SKM-1 (cell line): ENCODE measurements at regions not wholly inside any gene's neighbourhood (a gene's known extent, or its start where the extent isn't known, plus 50 kb on each side); places are given as distances from the start of the nearest gene placed in this dataset.

Experiments
- DNase-seq: peaks from one replicate; lab custom pipeline; 2025; ENCODE audit not compliant: unreplicated experiment; lab: John Stamatoyannopoulos, UW

DNA sequence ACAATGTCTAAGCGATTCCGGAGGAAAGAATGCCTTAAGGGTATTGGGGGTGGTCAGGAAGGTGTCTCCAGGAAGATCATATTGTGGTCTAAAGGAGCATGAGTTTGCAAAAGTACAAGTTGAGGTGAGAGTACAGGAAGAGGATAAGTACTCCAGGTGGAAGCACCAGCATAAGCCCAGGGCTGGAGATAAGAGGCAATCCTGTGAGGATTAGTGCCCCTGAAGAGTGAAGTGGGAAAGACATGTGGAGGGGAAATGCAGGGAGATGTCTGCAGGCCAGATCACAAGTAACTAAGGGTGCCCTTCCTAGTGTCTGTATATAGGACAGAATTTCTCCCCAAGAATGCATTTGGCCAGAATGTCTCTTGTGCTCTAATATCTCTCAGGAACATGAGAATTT is 188.3 kb upstream of the DPT start:
- DNase-seq: no peak

DNA sequence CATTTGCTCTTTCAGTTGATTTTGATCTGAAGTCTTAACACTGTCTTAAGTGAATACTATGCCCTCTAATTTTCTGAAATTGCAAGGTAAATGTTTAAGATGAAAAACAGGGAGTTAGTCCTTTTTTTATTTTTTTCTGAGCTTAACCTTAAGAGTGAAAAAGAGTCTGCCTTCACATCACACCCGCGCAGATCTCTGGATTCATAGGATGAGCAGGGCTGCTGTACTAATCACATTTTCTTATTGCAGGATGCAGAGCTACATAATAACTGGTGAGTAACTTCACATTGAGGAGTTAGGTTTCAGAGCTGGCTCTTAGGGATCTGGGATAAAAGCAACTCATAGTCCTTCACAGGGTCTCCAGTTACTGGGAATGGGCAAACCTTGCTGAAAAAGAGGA is 188.7 kb upstream of the ATP1B1 start:
- no peak for DNase-seq

DNA sequence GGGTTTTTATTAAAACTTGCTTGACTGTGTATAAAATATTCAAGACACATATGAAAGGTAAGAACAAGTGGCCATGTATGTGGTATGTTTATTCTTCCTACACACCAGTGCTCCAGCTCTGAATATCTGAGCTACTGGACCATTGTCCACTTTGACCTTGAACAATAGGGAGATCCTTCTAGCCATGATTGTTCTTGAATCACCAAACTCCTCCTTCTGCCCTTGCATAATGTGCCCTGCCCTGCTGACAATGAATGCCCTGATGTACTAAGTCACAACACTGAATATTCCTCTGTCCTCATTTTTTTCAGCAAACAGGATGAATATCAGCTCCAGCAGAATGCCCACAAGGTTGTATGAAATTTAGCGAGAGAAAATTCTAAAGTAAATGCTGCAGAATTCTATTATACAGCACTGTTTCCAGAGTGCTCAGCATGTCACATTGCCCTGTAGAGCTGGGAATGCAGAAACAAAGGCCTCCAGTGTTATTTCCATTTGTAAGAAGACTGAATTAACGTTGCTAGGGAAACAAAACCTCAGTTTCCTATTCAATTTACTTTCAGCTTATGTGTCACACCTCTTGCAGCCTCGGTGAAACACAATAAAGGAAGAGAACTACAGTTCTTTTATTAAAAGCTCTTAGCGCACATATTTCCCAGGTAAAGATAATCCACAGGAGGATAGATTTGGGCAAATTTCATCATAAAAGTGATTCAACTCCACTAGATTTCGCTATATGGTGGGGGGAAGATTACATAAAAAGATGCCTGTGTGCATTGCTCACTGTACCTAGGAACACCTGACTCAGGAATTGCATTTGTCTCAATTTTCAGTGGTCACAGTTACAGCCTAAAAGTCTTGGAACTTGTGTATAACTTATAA is 187.4 kb upstream of the ATP1B1 start:
- no peak for DNase-seq

DNA sequence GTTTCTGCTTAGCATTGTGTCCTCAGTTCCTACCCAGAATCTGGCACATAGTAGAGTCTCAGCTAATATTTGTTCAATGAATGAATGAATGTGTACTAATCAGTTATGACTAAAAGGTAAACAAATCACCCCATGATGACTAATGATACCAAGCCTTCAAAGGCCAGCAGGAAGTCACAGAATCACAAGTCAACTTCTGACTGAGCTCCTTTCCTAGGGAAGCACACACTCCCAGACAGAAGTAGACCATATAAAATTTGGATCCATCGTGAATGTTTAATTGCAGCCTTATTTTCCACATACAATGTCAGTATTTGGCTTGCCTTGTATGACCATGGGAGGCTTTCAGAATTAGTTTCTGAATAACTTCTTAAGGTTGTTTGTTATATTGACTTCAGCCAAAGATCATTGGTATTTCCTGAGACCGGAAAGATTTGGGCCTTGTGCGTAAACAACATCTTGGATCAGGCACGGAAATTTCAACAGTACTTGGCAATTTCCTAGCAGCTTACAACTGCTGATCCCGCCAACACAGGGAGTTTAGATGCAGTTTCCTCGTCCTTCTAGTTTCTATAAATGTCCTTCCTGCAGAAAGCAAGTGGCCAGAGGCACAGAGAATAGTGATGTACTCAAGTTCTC is 185.9 kb upstream of the ATP1B1 start:
- DNase-seq: no peak

DNA sequence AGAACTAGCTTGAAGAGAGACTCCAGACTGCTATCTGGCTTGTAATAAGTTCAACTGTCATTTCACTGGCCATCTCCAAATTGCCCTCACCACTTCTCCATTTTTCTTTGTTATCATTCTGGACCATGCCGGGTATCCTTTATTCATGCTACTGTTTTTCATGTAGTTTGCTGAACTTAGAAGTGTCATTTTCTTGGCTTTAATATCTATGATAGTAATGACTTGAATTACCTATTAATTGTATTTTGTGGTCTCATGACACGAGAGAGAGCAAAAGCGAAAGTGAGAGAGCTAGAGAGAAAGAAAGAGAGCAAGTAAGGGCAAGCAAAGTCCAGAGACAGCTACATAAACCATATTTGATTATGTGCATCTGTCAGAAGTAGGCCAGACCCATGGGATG is 184.9 kb upstream of the ATP1B1 start:
- no peak for DNase-seq

DNA sequence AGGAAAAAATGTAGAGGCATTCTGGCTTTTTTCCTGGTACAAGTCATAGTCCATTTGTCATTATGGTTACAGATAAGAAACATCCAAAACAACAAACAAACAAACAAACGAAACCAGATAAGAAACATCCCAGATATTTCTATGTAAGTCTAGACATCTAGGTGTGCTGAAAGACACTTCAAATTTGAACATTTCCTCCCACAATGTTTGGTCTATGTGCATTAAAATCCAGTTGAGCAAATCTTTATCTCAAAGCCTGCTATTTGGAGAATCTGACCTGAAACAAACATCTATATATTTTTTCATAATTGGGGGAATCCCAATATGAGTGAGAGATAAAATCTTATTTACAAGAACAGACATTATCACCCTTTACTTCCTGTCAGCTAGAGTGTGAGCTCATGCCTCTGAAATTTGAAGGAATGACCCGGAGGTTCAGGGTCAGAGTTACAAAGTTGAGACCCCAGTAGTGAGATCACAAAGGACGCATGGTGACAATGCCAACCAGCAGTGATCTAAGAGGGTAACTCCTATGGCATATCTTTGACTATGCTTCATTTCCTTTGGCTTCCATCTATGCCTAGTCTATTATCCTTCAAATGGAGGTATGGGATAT is 182.9 kb upstream of the ATP1B1 start:
- DNase-seq: no peak

DNA sequence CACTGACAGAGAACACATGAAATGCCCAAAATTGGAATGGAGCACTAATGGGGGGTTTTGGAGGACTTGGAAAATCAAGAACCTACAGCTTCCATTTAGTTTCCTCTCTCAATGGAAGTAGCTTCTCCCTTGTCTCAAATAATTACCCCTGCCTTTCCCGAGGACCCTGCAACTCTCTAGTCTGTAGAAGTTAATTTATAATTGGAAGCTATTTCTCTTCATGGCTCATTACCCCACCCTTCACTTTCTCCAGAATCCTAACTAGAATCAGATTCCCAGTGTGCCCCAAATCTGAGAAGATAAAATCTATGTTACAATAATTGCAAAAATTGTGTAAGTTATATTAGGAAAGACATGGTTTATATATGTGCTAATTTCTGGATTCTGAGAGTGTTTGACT is 181.5 kb upstream of the ATP1B1 start:
- no peak for DNase-seq

DNA sequence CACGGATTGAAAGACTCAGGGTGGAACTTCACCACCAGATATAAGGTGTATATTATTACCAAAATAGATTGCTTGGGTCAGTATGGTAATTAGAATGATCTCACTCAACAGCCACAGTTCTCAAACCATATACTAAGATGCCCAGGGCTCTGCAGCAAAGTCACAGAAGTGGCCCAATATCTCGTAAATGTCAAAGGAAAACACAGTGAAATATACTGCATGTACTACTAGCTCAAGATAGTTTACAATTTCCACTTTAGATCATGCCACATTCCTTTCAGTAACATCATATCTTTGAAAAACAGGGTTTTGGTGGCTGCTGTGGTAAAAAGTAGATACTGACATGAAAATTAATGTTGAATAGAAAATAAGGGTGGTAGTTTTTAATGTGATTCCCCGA is 180.3 kb upstream of the ATP1B1 start:
- DNase-seq: no peak

DNA sequence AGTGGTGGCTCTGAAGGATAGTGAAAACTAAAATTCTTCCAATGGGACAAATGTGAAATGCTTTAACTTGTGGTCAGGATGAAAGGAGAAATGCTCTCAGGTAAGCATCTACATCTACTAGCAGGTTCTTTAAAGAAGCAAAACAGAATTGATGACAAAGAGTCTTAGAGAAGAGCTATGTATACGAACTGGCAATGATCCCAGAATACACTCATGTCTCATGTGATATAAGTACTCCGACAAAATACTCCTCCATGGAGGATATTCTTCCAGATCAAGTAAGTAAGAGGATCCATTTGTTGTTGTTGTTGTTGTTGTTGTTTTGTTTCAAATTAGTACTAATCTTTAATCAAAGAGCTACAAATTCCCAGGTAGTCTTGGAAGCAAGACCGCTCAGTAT is 174.0 kb upstream of the ATP1B1 start:
- no peak for DNase-seq

DNA sequence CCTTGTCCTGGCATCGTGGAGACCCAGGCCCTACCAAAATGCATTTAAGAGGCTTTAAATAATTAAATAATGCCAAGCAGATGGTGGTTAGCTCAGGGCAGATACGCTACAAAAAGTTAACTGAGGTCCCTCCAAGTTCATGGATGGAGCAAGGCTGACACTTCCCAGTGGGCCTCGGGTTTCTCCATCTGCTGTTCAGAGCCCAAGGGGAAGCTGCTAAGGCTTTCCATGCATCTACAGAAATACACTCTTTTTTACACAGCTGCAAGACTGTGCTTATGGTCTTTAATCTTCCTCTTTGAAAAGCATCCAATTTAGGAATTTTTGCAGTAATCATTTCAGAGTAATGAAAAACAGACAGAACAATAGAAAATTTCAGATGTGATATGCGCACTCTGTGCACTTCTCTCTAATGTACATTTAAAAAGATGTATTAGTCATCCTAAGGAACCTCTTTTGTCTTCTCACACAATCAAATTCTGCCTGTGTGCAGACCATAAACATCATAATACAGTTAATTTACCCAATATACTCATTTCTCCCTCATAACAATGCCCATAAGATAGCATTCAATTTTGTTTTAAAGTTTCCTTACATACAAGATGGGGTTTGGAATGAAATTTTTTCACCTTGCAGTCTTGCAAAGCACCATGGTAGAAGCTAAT is 173.2 kb upstream of the ATP1B1 start:
- no peak for DNase-seq

DNA sequence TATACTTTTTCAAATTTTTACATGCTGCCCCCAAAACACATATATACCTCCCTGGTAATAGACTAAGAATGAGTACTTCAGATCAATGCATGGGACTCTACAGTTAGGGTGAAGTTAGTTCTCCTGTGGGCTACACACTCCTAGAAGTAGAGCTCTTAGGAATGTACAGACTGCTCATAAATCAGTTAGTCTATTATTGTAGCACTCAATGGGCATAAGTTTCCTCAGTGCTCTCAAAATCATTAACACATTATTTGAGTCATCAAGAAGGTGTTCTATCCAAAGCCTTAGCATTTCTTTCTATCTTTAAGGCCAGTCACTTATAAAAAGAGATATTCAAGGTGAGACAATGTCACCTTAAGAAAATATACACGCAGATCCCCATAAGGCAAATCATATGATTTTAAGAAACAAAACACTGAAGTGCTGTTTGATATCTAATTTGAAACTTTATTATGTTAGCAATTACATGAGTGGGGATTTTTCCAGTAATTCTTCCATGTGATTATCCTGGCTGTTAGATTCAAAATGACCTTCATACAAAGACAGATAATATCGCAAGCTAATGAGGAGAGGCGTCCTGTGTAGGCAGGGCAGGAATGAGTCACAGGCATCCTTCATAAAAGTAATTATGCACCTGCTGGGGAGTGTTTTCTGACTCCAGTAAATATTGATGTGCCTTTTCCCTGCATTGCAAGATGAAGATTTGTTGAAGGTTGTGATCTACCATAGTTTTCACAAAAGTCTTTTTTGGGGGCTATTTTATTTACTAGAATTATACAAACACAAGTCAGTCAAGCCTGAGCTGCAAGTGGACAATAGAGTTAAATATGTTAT is 167.2 kb upstream of the ATP1B1 start:
- no peak for DNase-seq

DNA sequence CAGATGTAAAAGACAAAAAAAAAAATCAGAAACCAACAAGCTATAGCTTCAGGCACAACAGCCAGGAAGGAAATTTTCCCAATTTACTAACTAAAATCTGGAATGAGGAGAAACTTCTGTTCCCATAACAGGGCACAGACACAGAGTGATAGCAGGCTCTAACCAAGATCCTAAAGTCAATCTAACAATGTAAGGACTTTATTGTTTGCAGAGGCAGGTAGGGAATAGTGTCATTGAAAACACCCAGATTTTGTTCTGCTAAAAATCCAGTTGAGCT is 166.6 kb upstream of the ATP1B1 start:
- DNase-seq: no peak

DNA sequence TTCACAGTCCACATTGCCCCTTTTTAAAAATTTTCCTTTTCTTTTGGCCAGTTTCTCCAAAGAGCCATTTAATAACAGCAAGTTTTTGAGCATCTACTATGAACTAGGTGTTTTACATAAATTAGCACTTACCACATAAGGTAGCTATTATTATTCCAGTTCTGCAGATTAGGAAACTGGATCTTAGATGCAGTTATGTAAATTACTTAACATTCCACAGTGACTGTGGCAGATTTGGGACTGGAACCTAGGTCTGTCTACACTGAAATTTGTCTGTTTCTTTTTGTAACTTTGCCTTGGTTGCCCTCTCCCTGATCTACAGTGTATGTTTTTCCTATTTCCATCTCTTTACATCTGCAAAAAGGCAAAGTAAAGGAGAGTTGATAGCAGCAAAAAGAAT is 164.8 kb upstream of the ATP1B1 start:
- no peak for DNase-seq

DNA sequence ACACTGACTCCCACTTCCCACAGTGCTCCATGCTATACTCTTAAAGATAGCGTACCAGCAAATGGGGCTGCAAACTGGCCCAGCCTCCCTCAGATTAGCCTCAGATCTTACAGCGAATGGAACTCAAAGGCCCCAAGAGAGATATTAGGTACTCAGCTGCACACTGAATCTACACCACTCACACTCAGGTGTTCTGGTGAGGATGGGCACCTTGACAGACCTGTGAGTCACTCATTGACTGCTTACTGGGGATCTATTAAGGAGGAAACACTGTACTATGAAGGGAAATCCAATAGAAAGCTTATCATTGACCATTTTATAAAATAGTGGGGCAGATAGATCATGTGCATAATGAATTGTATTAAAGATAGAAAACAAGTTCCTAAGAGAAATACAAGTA is 164.3 kb upstream of the ATP1B1 start:
- DNase-seq: no peak

DNA sequence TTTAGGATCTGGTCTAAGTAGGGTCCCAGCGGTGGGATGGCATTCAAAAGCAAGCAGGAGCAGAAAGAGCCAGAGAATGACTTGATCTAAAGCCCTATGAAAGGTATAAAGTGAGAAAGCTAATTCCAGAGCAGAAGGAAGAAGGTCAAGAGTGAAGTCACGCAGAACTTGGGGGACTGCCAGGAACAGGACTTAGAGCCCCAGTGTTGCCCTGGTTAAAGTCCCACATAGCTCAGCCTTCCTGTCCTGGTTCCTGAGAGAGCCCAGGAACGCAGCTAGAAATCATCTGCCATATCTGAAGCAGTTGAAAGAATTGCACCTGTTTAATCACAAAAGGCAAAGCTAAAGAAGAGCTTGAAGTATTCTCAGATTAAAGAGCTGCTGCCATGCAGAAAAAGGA is 160.6 kb upstream of the ATP1B1 start:
- no peak for DNase-seq

DNA sequence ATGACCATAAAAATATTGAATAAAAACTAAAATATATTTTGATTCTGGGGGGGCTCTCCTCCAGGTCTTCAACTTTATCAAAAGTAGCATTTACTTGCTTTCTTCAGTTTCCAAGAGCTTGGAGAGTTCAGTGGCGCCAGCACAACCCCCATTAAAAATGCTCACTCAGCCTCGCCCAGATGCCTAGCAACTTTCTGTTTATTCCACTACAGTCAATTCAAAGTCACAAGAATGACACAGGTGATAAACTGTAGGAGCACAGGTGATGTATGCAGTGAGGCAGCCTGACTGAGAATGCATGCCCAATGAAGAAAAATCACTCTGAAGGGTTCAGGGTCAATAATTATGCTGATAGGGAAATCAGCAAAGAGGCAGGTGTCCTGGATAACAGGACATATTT is 159.4 kb upstream of the ATP1B1 start:
- no peak for DNase-seq

DNA sequence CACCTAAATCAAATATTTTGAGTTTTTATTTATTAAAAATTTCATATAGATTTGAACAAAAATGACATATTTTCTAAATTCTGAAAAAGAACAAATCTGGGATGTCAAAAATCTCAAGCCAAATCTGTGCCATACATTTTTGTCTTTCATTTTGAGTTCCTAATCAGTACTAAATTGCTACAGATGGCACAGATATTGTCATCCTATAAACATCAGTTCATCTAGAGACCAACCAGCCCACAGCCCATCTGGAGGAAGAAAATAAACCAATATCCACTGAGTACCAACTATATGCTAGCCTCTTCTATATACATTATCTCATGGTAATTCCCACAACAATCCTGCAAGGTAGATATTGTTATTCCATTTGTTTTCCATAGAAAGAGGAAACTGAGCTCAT is 156.8 kb upstream of the ATP1B1 start:
- DNase-seq: no peak

DNA sequence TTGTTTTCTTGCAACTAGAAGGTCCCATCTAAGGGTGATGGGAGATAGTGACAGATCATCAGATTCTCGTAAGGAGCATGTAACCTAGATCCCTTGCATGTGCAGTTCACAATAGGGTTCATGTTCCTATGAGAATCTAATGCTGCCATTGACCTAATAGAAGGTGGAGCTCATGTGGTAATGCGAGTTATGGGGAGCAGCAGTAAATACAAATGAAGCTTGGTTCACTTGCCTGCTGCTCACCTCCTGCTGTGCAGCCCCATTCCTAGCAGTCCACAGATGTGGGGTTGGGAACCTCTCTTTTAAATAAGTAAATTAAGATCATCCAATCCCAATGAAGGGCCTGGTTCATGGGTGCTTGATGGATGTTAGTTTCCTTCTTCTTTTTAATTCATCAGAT is 148.7 kb upstream of the ATP1B1 start:
- no peak for DNase-seq

DNA sequence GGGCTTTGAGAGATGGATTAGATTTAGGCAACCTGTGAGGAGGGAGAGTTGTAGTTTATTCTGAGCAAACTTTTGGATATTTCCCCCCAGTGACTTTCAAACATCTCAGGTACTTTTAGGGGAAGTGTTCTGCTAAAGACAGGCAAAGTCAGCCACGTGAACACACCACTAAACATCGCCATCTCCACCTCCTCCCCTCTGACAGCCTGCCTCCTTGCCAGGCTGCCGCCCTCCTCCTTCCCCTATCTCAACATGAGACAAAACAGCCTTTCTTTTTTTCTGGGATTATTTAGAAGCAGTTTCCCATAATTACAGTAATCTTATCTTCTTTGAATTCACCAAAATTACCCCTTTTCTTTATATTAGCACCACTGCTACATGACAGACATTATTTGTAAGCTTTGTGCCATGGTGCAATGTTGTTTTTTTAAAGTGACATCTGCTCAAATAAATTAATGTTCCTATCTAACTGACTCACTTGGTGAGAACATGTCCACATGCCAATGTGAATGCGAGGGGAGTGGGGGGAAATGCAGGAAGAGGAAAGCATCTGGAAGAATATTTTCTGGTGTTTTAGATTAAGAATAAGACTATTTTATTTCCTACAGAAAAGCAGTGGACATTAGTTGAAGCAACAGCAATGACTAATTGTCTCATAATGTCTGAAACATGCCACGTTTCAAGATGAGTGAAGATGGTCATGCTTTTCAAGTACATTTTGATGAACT is 147.8 kb upstream of the ATP1B1 start:
- no peak for DNase-seq

DNA sequence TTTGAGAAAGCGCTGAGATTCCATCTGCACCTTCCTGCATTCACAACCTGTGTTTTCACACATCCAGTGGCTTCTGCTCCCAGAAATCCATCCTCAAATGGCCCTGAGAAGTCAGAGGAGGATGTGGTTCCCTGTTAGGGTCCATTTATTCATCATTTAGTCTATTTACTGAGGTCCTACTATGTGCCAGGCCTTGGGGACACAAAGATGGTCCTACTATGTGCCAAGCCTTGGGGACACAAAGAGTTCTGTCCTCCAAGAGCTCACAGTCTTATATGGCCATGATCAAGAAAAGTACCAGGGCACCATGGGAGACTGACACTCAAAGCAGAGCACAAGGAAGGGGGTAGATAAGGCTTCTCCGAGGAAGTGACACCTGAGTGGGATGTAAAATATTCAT is 147.1 kb upstream of the ATP1B1 start:
- no peak for DNase-seq

DNA sequence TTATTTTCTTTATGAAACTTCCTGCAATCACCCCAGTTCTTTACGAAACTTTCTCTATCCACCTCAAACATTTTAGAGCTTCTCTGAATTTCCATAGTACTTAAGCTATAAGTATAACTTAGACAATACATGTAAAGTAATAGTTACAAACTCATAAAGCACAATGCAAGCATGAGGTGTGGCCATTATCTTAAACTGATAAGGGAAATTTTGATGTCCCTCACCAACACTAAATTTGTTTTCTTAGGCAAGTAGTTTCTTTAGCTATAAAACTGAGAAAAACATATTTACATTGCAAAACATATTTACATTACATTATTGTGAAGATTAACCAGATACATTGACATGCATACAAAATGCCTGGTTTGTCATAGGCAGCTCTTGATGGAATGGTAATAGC is 146.4 kb upstream of the ATP1B1 start:
- DNase-seq: no peak
